ENCODE measurements at regions not wholly inside any gene's neighbourhood (a gene's known extent, or its start where the extent isn't known, plus 50 kb on each side); places are given as distances from the start of the nearest gene placed in this dataset.

DNA sequence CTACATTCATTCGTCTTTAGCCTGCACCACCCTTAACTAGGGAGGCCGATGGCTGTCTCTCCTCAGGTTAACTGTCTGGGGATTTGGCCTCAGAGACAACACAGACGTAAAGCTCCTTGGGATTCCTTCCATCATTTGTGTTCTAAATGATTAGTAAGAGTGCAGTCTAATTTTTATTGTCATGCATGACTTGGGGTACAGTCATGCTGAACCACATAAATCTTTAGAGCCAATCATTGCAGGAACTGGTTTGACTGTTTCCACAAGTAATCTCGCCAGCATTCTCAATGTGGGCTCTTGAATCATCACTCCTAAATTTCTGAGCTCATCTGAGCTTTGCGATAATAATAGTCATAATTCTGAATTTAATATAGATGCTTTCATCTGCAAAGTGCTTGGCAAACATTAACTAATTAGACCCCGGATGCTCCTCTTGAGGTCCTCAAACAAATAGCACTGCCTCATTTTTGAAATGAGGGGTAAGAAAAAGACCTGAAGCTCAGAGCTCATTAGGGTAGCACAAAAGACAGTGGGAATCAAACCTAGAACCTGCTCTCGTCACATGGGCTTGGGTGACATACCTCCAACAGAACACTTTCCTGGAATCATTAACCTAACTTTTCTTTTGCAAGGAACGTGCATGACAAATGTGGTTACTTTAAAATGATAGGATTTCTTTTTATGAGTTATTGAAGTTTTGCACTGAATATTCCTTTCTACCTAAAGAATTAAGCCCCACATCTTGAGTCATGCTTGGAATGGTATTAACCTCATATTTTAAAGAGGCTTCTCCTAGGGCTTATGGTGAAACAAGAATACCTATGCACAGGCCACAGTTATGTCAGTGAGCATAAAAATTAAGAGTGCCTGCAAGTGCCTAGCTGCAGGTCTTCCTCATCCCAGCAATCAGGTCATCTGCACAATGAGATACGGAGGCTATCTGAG, 118.9 kb upstream of the NRP1 start:
- FAIRE-seq (no peak), DNase-seq (ENCODE audit: low read depth) (peak; percentile 78)
- Histone ChIP-seq H3K4me3 (ENCODE audit: low read depth, low read length) (no peak overlapping the region), H3K27me3 (ENCODE audit: control insufficient read depth, insufficient read depth, low read length) (no peaks in the 10 kb centered on the region), H3K36me3 (ENCODE audit: control insufficient read depth, insufficient read depth, low read length) (no peaks in the 10 kb centered on the region)
- TF ChIP-seq CTCF (IDR thresholded peaks at IDR 0.05; ENCODE audit: insufficient read depth, low read length, severe bottlenecking) = no peak

DNA sequence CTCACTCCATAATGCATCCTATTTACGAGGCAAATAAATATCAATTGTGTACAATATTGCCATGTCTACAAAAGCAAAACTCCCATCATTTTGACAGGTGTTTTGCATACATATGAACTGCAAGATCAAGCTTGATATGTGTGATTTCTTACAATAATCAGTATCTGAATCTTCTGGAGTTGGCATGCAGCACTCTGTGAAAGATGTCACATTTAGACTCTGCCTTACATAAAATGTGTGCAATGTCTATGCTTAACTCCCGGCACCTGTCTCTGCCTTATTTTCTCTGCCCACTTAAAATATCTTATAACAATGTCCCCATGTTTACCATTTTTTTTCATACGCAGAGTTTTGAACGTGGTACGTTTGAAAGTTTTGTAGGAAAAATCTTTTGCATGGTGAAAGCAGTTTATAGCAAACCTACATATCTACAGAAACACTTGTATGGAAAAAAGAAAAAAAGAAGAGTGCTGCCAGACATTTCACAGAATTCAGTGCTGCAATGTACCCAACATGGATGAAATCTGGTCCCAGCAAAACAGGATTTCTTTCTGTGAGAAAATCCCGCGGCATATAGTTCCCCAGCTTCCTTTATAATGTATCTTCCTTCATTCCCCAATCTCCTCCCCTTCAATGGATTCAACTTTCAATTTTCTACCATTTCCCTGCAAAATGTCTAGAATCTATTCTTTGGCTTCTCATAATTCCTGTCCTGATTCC, 114.1 kb upstream of the NRP1 start:
- DNase-seq (ENCODE audit: low read depth) = no peak
- TF ChIP-seq CTCF (IDR thresholded peaks at IDR 0.05; ENCODE audit: insufficient read depth, low read length, severe bottlenecking) = no peak
- FAIRE-seq = no peak
- H3K4me3 ChIP-seq (ENCODE audit: low read depth, low read length) = no peak overlapping the region
- no peaks in the 10 kb centered on the region for H3K27me3 ChIP-seq (ENCODE audit: control insufficient read depth, insufficient read depth, low read length)
- no peaks in the 10 kb centered on the region for H3K36me3 ChIP-seq (ENCODE audit: control insufficient read depth, insufficient read depth, low read length)

GRCh38 chr10:33441561-33441960, 107.1 kb upstream of the NRP1 start:
- no peak for DNase-seq (ENCODE audit: low read depth)
- Histone ChIP-seq H3K36me3 (ENCODE audit: control insufficient read depth, insufficient read depth, low read length) (no peaks in the 10 kb centered on the region), H3K27me3 (ENCODE audit: control insufficient read depth, insufficient read depth, low read length) (no peaks in the 10 kb centered on the region), H3K4me3 (ENCODE audit: low read depth, low read length) (no peak overlapping the region)
- TF ChIP-seq CTCF (IDR thresholded peaks at IDR 0.05; ENCODE audit: insufficient read depth, low read length, severe bottlenecking) = no peak
- FAIRE-seq = no peak

- no peak for FAIRE-seq
Observed at GRCh38 chr10:33434933-33435332, 100.5 kb upstream of the NRP1 start.

GRCh38 chr10:33428682-33429081, 94.2 kb upstream of the NRP1 start:
- FAIRE-seq (no peak), DNase-seq (ENCODE audit: low read depth) (no peak)
- Histone ChIP-seq H3K4me3 (ENCODE audit: low read depth, low read length) (no peak overlapping the region), H3K27me3 (ENCODE audit: control insufficient read depth, insufficient read depth, low read length) (no peaks in the 10 kb centered on the region), H3K36me3 (ENCODE audit: control insufficient read depth, insufficient read depth, low read length) (no peaks in the 10 kb centered on the region)
- TF ChIP-seq CTCF (IDR thresholded peaks at IDR 0.05; ENCODE audit: insufficient read depth, low read length, severe bottlenecking) = no peak

More at GRCh38 chr10:33434933-33435332, 100.5 kb upstream of the NRP1 start:
- Histone ChIP-seq H3K4me3 (ENCODE audit: low read depth, low read length) (no peak overlapping the region), H3K36me3 (ENCODE audit: control insufficient read depth, insufficient read depth, low read length) (no peaks in the 10 kb centered on the region), H3K27me3 (ENCODE audit: control insufficient read depth, insufficient read depth, low read length) (no peaks in the 10 kb centered on the region)
- TF ChIP-seq CTCF (IDR thresholded peaks at IDR 0.05; ENCODE audit: insufficient read depth, low read length, severe bottlenecking) = no peak
- no peak for DNase-seq (ENCODE audit: low read depth)
